Psoas muscle (tissue), 7 donors: ENCODE measurements at regions not wholly inside any gene's neighbourhood (a gene's known extent, or its start where the extent isn't known, plus 50 kb on each side); places are given as distances from the start of the nearest gene placed in this dataset.

Experiments used
- ATAC-seq, 4 donors: fragments of 200-7000 bp; cut with Tn5 transposase; one replicate each; pipeline ENCODE4 v1.9.1; 2020; ENCODE audit warnings: moderate library complexity in 3 of 4, mild to moderate bottlenecking in 2 of 4
- DNase-seq, 2 donors: peaks; one replicate each; pipeline ENCODE4 v3.0.0-alpha.2; 2020
- H3K27ac ChIP-seq: fragments of 200-600 bp; one replicate; pipeline ENCODE4 v1.8.0; 2022
- H3K27me3 ChIP-seq, 3 donors: fragments of 200-600 bp in 1 of 3; one replicate each; pipeline versions ENCODE4 v1.6.1 to v1.8.0; 2013 to 2022; ENCODE audit warnings: low read length in 2 of 3, mild to moderate bottlenecking in 2 of 3, moderate library complexity in 1 of 3; ENCODE audit not compliant: insufficient read depth in 3 of 3
- H3K36me3 ChIP-seq, 2 donors: fragments of 200-600 bp in 1 of 2; one replicate each; pipeline versions ENCODE4 v1.6.1 to v1.8.0; 2013 to 2022; ENCODE audit warnings: low read depth in 1 of 2, mild to moderate bottlenecking in 1 of 2, moderate library complexity in 1 of 2; ENCODE audit not compliant: insufficient read depth in 1 of 2
- H3K4me1 ChIP-seq: fragments of 200-600 bp; one replicate; pipeline ENCODE4 v1.8.0; 2022
- H3K4me3 ChIP-seq: fragments of 200-600 bp; one replicate; pipeline ENCODE4 v1.8.0; 2022; ENCODE audit warnings: mild to moderate bottlenecking
- H3K9me3 ChIP-seq: fragments of 200-600 bp; one replicate; pipeline ENCODE4 v1.8.0; 2022
- WGBS, 3 donors: extraction: QIAGEN DNeasy Blood & Tissue Kit; methylation state at CpG; one replicate each; pipeline versions ENCODE4 v1.1.6 to v1.1.7; 2013; 5-methylcytosine and 5-hydroxymethylcytosine counted together
- intact Hi-C, 2 donors: fragments of 100-400 bp; cut with DNase I; formaldehyde crosslinking; loops; one replicate each; pipeline versions ENCODE4 v1.11.0 to v1.14.2; 2022
- TF ChIP-seq, protein P1 (sequence below): fragments of 200-600 bp; IDR thresholded peaks from one replicate; pipeline ENCODE4 v1.8.0; 2022; ENCODE audit warnings: antibody characterized with exemption
- donor health status: healthy with polysubstance abuse.
- donor health status: DM: no; HTN: no; CAD: no; lungs with moderate emphysema.
- donor health status: Bipolar disorder and iron deficiency.
- donor health status: healthy.
- donor health status: DM: yes; HTN: yes; CAD: no.
- donor health status: DM: no; HTN: no; CAD: no.
- donor health status: DM: yes; HTN: yes; CAD: no.

DNA sequence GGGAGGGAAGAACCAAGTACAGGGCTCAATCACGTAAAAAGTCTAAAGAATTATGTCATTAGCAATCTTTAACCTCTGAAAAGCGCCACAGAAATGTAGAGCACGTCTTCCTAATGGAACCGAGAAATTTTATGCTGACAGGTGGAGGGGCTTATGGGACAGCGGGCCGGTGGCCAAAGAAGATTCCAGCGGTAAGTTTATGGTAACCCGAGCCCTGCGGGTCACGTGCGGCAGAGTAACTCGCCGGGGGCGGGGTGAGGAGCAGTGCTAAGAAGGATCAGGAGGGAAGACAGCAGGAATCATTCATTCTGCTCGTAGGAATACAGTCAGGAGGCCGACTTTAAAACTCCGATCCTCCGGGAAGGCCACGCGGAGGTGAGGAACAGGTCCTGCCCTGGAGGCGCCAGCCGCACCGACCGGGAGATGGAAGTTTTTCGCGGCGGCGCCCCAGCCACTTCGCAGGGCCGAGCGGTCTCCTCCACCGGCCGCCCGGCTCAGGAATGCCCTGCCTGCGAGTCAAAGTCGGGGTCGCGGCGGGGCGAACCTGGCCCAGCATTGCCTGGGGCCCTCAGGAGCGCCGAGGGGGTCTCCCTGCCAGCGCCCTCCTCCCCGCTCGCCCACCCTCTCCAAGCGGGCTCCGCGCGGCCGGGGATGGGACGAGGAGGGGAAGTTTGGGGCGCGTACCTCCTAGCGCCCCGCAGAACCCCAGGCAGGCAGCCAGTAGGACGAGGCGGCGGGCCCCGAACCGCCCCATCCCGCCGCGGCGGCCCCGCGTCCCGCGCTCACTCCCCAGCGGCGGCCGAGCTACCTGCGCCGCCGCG lies 101.8 kb downstream of the ESM1 start:
- intact Hi-C loops, result loop anchor here in 1 of 2 donors (10.0 kb wide), 1 partner anchor 629 kb away; no protein-coding TSS in a partner anchor
- ATAC-seq, result peak; percentile 75 to 84 (median 84)
- Histone ChIP-seq H3K36me3 (no peaks in the 10 kb centered on the region), H3K4me1 (no peaks in the 10 kb centered on the region), H3K27ac (no peak overlapping the region), H3K4me3 (peak overlapping the region; percentile 79), H3K27me3 (peaks cover 0 to 25% (median 0%) of the 10 kb centered on the region in 3 donors), H3K9me3 (no peaks in the 10 kb centered on the region)
- TF ChIP-seq, protein P1, sequence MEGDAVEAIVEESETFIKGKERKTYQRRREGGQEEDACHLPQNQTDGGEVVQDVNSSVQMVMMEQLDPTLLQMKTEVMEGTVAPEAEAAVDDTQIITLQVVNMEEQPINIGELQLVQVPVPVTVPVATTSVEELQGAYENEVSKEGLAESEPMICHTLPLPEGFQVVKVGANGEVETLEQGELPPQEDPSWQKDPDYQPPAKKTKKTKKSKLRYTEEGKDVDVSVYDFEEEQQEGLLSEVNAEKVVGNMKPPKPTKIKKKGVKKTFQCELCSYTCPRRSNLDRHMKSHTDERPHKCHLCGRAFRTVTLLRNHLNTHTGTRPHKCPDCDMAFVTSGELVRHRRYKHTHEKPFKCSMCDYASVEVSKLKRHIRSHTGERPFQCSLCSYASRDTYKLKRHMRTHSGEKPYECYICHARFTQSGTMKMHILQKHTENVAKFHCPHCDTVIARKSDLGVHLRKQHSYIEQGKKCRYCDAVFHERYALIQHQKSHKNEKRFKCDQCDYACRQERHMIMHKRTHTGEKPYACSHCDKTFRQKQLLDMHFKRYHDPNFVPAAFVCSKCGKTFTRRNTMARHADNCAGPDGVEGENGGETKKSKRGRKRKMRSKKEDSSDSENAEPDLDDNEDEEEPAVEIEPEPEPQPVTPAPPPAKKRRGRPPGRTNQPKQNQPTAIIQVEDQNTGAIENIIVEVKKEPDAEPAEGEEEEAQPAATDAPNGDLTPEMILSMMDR, result no peak
- 2 to 5% (median 4%) methylated on average over 37 to 74 of the region's 75 CpGs for WGBS, 3 donors
- DNase-seq, result peak; percentile 47 to 61

DNA sequence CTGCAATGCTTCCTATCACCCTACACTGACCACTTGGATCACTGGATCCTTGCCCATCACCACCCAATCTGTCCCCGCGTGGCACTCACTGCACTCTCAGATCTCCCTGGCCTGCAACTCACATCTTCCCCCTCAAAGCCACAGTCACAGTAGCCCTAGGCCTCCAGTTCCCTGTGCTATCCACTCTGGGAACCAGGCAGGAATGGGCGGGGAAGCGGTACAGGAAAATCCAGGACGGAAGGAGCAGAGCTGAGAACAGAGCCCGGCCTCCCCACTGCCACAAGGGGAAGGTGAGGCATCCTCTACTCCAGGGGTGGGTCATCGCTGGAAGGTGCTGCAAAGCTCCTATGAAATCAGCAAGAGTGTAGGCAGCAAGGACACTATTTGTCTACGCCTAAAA lies 102.6 kb downstream of the ESM1 start:
- H3K27me3 ChIP-seq, result peaks cover 0 to 25% (median 0%) of the 10 kb centered on the region in 3 donors
- H3K27ac ChIP-seq, result no peak overlapping the region
- H3K36me3 ChIP-seq, result no peaks in the 10 kb centered on the region
- 63 to 72% (median 65%) methylated on average over 8 of the region's 8 CpGs for WGBS, 3 donors
- DNase-seq (no peak), ATAC-seq (peak in 1 of 4 donors; percentile 24)
- H3K9me3 ChIP-seq, result no peaks in the 10 kb centered on the region
- peak overlapping the region; percentile 79 for H3K4me3 ChIP-seq
- TF ChIP-seq, protein P1, result no peak
- H3K4me1 ChIP-seq, result no peaks in the 10 kb centered on the region
- intact Hi-C loops, result loop anchor here in 1 of 2 donors (10.0 kb wide), 1 partner anchor 628 kb away; no protein-coding TSS in a partner anchor

DNA sequence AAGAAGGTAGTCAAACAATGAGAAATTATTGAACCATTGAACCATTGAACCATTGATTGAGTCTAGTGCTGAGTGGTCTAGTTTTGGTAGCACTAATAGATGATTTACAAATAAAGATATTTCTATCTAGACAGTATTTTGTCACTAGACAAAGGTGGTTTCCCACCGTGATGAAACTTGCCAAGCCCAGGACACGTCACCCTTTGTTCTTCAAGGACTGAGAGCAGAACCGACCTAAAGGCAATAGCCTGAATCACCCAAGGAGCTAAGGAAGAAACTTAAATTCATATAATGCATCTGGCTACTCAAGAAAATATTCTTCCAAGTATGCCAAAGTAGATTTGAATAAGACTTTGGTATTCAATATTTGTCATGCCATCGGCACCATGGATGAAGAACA lies 103.3 kb downstream of the ESM1 start:
- no peak for DNase-seq
- no peak for ATAC-seq
- no peak overlapping the region for H3K4me3 ChIP-seq
- no peaks in the 10 kb centered on the region for H3K9me3 ChIP-seq
- TF ChIP-seq, protein P1, result no peak
- H3K36me3 ChIP-seq, result no peaks in the 10 kb centered on the region
- H3K27me3 ChIP-seq, result peaks cover 0 to 25% (median 0%) of the 10 kb centered on the region in 3 donors
- no peaks in the 10 kb centered on the region for H3K4me1 ChIP-seq
- WGBS, 3 donors, result 75 to 88% (median 86%) methylated on average over 4 of the region's 4 CpGs
- H3K27ac ChIP-seq, result no peak overlapping the region
- intact Hi-C loops, result loop anchor here in 1 of 2 donors (10.0 kb wide), 1 partner anchor 627 kb away; no protein-coding TSS in a partner anchor

DNA sequence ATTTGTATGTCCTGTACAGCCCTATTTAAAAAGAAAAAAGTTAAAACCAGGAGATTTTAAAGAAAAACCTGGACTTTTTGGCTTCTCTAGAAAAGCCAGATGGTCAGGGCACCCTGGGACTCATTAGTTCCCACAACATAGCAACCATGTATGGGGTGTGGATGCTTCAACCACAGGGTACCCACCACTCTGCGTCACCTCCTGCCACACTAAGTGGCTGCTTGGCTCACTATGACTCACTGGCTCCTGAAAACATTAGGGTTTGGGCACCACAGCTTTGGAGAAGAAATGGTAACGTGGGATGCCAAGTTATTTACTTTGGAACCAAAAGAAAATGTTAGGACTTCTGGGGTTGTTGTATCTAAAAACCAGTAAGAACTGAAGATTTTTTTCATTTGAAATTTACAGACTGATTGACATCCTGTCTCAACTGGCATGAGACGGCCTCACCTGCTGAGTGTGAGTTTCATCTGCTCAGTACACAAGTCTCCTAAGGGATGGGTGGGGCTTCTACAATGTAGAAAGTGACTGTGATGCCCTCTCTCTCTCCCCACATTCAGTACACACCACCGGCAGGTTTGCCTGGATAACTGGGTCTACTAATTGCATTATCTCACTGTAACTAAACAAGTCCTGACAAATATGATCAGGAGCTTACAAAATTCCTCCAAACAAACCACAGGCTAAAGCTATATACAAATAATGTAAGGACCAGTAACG lies 103.9 kb downstream of the ESM1 start:
- H3K27ac ChIP-seq, result no peak overlapping the region
- no peak overlapping the region for H3K4me3 ChIP-seq
- DNase-seq, result no peak
- peaks cover 0 to 25% (median 0%) of the 10 kb centered on the region in 3 donors for H3K27me3 ChIP-seq
- intact Hi-C loops, result loop anchor here in 1 of 2 donors (10.0 kb wide), 1 partner anchor 627 kb away; no protein-coding TSS in a partner anchor
- 76 to 90% (median 88%) methylated on average over 5 of the region's 5 CpGs for WGBS, 3 donors
- H3K9me3 ChIP-seq, result no peaks in the 10 kb centered on the region
- no peaks in the 10 kb centered on the region for H3K36me3 ChIP-seq
- no peaks in the 10 kb centered on the region for H3K4me1 ChIP-seq
- no peak for ATAC-seq
- TF ChIP-seq, protein P1, result no peak
